Glutamatergic neuron (in vitro differentiated cells): ENCODE measurements at regions not wholly inside any gene's neighbourhood (a gene's known extent, or its start where the extent isn't known, plus 50 kb on each side); places are given as distances from the start of the nearest gene placed in this dataset.

Experiments used
- DNase-seq: peaks from one replicate; pipeline ENCODE4 v3.0.0; 2022
- H3K27ac Mint-ChIP-seq: one replicate; pipeline ENCODE4 v1.8.0; 2020; ENCODE audit warnings: mild to moderate bottlenecking, mixed read lengths, inconsistent platforms; ENCODE audit not compliant: unreplicated experiment
- H3K27me3 Mint-ChIP-seq: one replicate; pipeline ENCODE4 v1.8.0; 2020; ENCODE audit warnings: mild to moderate bottlenecking, moderate library complexity, mixed read lengths, inconsistent platforms; ENCODE audit not compliant: unreplicated experiment
- H3K36me3 Mint-ChIP-seq: one replicate; pipeline ENCODE4 v1.8.0; 2020; ENCODE audit warnings: mild to moderate bottlenecking, mixed read lengths, inconsistent platforms; ENCODE audit not compliant: unreplicated experiment
- H3K4me1 Mint-ChIP-seq: one replicate; pipeline ENCODE4 v1.8.0; 2020; ENCODE audit warnings: mild to moderate bottlenecking, low read depth, mixed read lengths, inconsistent platforms; ENCODE audit not compliant: unreplicated experiment
- H3K4me3 Mint-ChIP-seq: one replicate; pipeline ENCODE4 v1.8.0; 2020; ENCODE audit warnings: mild to moderate bottlenecking, mixed read lengths, inconsistent platforms; ENCODE audit not compliant: unreplicated experiment
- H3K9me3 Mint-ChIP-seq: one replicate; pipeline ENCODE4 v1.8.0; 2020; ENCODE audit warnings: mild to moderate bottlenecking, moderate library complexity, mixed read lengths, inconsistent platforms; ENCODE audit not compliant: unreplicated experiment
- TF ChIP-seq, protein P1 (sequence below): fragments of 200-600 bp; sonication (generic); IDR thresholded peaks from one replicate; pipeline ENCODE4 v1.5.0; 2021; ENCODE audit not compliant: partially characterized antibody, unreplicated experiment

DNA sequence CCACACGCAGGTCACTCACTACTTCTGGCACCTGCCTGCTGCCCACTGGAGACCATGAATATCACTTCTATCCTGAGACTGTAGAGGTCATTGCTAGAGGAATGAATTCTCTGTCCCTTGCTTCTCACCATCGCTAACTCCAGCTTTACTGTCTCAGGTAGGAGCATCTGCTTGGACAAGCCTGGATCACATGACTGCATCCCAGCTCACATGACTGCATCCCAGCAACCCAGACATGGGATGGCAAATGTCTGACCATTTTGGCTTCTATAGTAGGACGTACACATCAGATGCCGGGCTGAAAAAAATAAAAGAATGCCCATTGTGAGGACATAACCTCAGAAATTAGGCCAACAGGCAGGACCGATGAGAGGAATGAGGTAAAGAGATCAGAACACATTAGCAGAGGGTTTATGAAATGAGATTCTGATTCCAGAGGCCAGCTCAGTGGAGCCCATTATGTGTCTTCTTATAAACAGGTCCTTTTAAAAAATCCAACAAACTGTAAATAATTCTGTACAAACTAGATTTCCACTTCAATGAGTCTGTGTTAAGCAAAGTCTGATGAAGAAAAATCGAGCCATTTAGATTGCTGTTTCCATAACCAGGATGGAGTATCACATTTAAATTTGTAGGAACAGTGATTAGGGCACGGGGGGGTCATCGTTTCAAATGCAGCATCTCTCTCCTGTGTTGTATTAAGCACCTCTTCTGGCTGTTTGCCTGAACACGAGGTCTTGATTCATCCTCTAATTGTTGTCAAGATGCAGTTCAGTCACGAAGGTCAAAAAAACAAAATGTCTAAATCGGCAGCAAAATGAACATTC, 126.7 kb downstream of the MTHFS start:
- TF ChIP-seq, protein P1, sequence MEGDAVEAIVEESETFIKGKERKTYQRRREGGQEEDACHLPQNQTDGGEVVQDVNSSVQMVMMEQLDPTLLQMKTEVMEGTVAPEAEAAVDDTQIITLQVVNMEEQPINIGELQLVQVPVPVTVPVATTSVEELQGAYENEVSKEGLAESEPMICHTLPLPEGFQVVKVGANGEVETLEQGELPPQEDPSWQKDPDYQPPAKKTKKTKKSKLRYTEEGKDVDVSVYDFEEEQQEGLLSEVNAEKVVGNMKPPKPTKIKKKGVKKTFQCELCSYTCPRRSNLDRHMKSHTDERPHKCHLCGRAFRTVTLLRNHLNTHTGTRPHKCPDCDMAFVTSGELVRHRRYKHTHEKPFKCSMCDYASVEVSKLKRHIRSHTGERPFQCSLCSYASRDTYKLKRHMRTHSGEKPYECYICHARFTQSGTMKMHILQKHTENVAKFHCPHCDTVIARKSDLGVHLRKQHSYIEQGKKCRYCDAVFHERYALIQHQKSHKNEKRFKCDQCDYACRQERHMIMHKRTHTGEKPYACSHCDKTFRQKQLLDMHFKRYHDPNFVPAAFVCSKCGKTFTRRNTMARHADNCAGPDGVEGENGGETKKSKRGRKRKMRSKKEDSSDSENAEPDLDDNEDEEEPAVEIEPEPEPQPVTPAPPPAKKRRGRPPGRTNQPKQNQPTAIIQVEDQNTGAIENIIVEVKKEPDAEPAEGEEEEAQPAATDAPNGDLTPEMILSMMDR: no peak
- H3K36me3 Mint-ChIP-seq: no peaks in the 10 kb centered on the region
- no peaks in the 10 kb centered on the region for H3K9me3 Mint-ChIP-seq
- no peak overlapping the region for H3K27ac Mint-ChIP-seq
- no peaks in the 10 kb centered on the region for H3K27me3 Mint-ChIP-seq
- DNase-seq: no peak
- no peak overlapping the region for H3K4me3 Mint-ChIP-seq
- H3K4me1 Mint-ChIP-seq: peaks cover 5% of the 10 kb centered on the region

DNA sequence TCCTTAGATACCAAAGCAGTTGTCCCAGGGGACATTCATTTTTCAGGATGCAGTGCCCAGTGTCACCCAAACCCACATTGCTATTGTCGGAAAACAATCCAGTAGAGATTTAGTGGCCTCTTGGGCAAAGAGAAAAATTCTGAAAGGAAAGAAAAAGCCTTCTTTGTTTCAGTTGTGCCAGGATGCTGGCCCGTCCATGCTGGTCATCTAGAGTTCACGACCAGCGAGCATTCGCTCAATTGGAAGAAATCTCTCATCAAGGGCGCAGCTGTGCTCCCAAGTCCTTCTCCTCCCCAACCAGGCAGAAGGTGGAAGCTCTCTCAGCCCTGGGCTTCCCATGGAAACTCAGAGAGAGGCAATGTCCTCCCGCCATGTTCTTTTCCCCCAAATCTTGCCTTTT, 123.7 kb downstream of the MTHFS start:
- Mint-ChIP-seq H3K36me3 (no peaks in the 10 kb centered on the region), H3K9me3 (no peaks in the 10 kb centered on the region), H3K4me3 (no peak overlapping the region), H3K27me3 (no peaks in the 10 kb centered on the region), H3K27ac (no peak overlapping the region), H3K4me1 (peaks cover 5% of the 10 kb centered on the region)
- DNase-seq: no peak
- TF ChIP-seq, protein P1: no peak

DNA sequence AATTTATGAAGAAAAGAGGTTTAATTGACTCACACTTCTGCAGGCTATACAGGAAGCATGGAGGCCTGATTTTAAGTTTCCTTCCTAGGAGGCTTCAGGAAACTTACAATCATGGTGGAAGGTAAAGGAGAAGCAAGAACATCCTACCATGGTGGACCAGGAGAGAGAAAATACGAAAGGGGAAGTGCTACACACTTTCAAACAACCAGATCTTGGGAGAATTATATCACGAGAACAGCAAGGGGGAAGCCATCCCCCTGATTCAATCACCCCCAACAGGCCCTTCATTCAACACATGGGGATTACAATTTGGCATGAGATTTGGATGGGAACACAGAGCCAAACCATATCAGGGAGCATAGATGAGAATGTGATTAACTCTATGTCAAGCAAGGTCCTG, 121.0 kb downstream of the MTHFS start:
- Mint-ChIP-seq H3K4me1 (no peaks in the 10 kb centered on the region), H3K27ac (no peak overlapping the region), H3K9me3 (no peaks in the 10 kb centered on the region), H3K27me3 (no peaks in the 10 kb centered on the region), H3K4me3 (no peak overlapping the region), H3K36me3 (no peaks in the 10 kb centered on the region)
- DNase-seq: no peak
- TF ChIP-seq, protein P1: no peak

DNA sequence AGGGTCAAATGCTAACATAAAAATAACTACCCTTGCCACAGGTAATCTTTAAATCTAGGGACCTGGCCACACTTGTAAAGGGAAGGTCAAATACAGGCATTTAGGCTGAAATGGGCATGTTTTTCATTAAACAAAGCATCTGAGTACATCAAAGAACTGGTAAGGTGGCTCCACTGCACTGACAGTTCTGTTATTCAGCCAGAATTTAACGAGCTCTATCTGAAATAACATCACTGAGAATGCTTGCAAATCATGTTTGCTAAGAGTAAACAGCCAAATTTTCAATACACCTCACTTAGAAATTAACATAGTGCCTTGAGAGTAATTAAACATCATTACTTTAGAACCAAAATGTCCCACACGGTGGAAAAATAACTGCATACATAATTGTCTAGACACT, 118.9 kb downstream of the MTHFS start:
- Mint-ChIP-seq H3K27me3 (no peaks in the 10 kb centered on the region), H3K4me1 (no peaks in the 10 kb centered on the region), H3K27ac (no peak overlapping the region), H3K9me3 (no peaks in the 10 kb centered on the region), H3K4me3 (no peak overlapping the region), H3K36me3 (peaks cover 9% of the 10 kb centered on the region)
- TF ChIP-seq, protein P1: no peak
- DNase-seq: no peak

DNA sequence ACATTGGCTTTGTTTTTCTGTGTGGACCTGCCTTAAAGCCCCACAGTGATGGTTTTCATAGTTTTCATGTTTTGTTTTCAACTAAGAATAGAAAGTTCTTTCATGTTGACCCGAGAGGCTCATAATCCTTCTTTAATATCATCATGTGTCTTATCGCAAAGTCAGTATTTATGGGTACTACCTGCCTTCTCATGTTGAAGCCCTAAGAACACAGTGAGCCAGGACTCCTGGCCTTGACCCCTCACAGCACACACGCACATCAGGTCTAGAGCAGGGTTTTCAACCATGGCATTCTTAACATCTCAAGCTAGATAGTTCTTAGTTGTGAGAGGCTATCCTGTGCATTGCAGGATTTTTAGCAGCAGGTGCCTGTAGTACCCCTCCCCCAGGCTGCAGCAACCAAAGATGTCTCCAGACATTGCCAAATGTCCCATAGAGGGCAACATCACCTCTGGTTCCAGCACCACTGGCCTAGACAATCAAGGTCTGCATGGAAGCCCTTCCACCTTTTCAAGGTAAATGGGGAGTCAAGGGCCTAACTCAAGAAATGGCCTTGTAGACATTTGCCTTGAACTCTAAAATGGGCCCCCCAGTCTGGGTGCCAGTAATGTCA, 118.3 kb downstream of the MTHFS start:
- H3K4me1 Mint-ChIP-seq: no peaks in the 10 kb centered on the region
- no peak overlapping the region for H3K4me3 Mint-ChIP-seq
- H3K27ac Mint-ChIP-seq: no peak overlapping the region
- H3K36me3 Mint-ChIP-seq: peaks cover 9% of the 10 kb centered on the region
- TF ChIP-seq, protein P1: no peak
- no peaks in the 10 kb centered on the region for H3K9me3 Mint-ChIP-seq
- no peaks in the 10 kb centered on the region for H3K27me3 Mint-ChIP-seq
- DNase-seq: no peak
